PC-9 (cell line): ENCODE measurements at regions not wholly inside any gene's neighbourhood (a gene's known extent, or its start where the extent isn't known, plus 50 kb on each side); places are given as distances from the start of the nearest gene placed in this dataset.

Source experiments
- BruUV-seq: library from RNA; stranded (reverse); fragments of 400-500 nt; replicated peaks from 2 replicates; lab custom pipeline; 2021; lab: Mats Ljungman, UMichigan
- CTCF ChIA-PET: fragments of 300-600 bp; sonication (Branson Sonifier 250); formaldehyde crosslinking; loops from one replicate; lab custom pipeline; 2022; ENCODE audit warnings: antibody characterized with exemption; lab: Charles Lee
- POLR2A ChIA-PET: fragments of 300-600 bp; sonication (Branson Sonifier 250); formaldehyde crosslinking; loops from one replicate; lab custom pipeline; 2022; ENCODE audit warnings: antibody characterized with exemption; ENCODE audit not compliant: unreplicated experiment; lab: Charles Lee
- DNase-seq, 2 experiments: peaks; one replicate each; pipeline versions ENCODE4 v3.0.0 to v3.0.0-alpha.2; 2015 to 2022; ENCODE audit warnings: mixed read lengths in 1 of 2
- H2AFZ ChIP-seq: fragments of 200-600 bp; sonication (generic); 2 replicates; pipeline ENCODE4 v1.8.1; 2017; ENCODE audit warnings: antibody characterized with exemption
- H3F3A ChIP-seq: fragments of 200-600 bp; sonication (generic); 2 replicates; pipeline ENCODE4 v1.8.1; 2017; ENCODE audit warnings: antibody characterized with exemption, mild to moderate bottlenecking, low read depth; ENCODE audit not compliant: insufficient read depth
- H3K27ac ChIP-seq: fragments of 200-600 bp; sonication (generic); 2 replicates; pipeline ENCODE4 v1.6.1; 2016; ENCODE audit warnings: mixed run types
- H3K27me3 ChIP-seq: fragments of 200-600 bp; sonication (generic); 2 replicates; pipeline ENCODE4 v1.6.1; 2016; ENCODE audit warnings: low read depth, mixed run types; ENCODE audit not compliant: insufficient read depth
- H3K36me3 ChIP-seq: fragments of 200-600 bp; sonication (generic); 2 replicates; pipeline ENCODE4 v1.6.1; 2016; ENCODE audit warnings: low read depth, mixed run types
- H3K4me1 ChIP-seq: fragments of 200-600 bp; sonication (generic); replicated peaks from 2 replicates; pipeline ENCODE4 v1.6.1; 2016; ENCODE audit warnings: mixed run types; ENCODE audit not compliant: insufficient read depth
- H3K4me2 ChIP-seq: fragments of 200-600 bp; sonication (generic); 2 replicates; pipeline ENCODE4 v1.6.1; 2017; ENCODE audit warnings: mixed run types
- H3K4me3 ChIP-seq: fragments of 200-600 bp; sonication (generic); 2 replicates; pipeline ENCODE4 v1.6.1; 2016; ENCODE audit warnings: mixed run types
- H3K79me2 ChIP-seq: fragments of 200-600 bp; sonication (generic); 2 replicates; pipeline ENCODE4 v1.6.1; 2017; ENCODE audit warnings: low read depth, mixed run types
- H3K9me2 ChIP-seq: fragments of 200-600 bp; sonication (generic); 2 replicates; pipeline ENCODE4 v1.8.1; 2017; ENCODE audit warnings: mild to moderate bottlenecking; ENCODE audit not compliant: insufficient read depth
- H3K9me3 ChIP-seq: fragments of 200-600 bp; sonication (generic); 2 replicates; pipeline ENCODE4 v1.8.1; 2016; ENCODE audit warnings: low read depth; ENCODE audit not compliant: insufficient read depth
- H4K20me1 ChIP-seq: fragments of 200-600 bp; sonication (generic); 2 replicates; pipeline ENCODE4 v1.8.1; 2017; ENCODE audit not compliant: insufficient read depth
- CTCF ChIP-seq: fragments of 200-600 bp; sonication (generic); conservative IDR thresholded peaks from 2 replicates; pipeline ENCODE4 v1.6.1; 2017; ENCODE audit warnings: mixed run types, antibody characterized with exemption, mild to moderate bottlenecking, moderate library complexity
- EZH2 ChIP-seq: fragments of 200-600 bp; sonication (generic); IDR thresholded peaks from 2 replicates; pipeline ENCODE4 v1.8.0; 2017; ENCODE audit warnings: antibody characterized with exemption, low read depth
- intact Hi-C: fragments of 100-400 bp; cut with micrococcal nuclease; formaldehyde crosslinking; loops from one replicate; pipeline ENCODE4 v1.10.0; 2022; ENCODE audit not compliant: unreplicated experiment

- BruUV-seq: no TSS peak
- H4K20me1 ChIP-seq: no peaks in the 10 kb centered on the region
- H3K79me2 ChIP-seq: no peaks in the 10 kb centered on the region
- peaks cover 9% of the 10 kb centered on the region for H3K4me1 ChIP-seq
- H2AFZ ChIP-seq: peak overlapping the region; percentile 48; the same call in 1 of the 2 replicates
- ChIA-PET POLR2A (no interaction called here), CTCF (no interaction called here)
- H3K4me2 ChIP-seq: no peak overlapping the region
- no peaks in the 10 kb centered on the region for H3K9me2 ChIP-seq
- no peak overlapping the region for H3K4me3 ChIP-seq
- H3F3A ChIP-seq: no peaks in the 10 kb centered on the region
- peaks cover 25% of the 10 kb centered on the region for H3K9me3 ChIP-seq
- DNase-seq: no peak
- H3K36me3 ChIP-seq: no peaks in the 10 kb centered on the region
- TF ChIP-seq EZH2 (no peak), CTCF (no peak)
- no peak overlapping the region for H3K27ac ChIP-seq
- intact Hi-C loops: no loop called here
- H3K27me3 ChIP-seq: no peaks in the 10 kb centered on the region
Measured at GRCh38 chr2:226585130-226585561, 214.5 kb downstream of the IRS1 start.

GRCh38 chr2:226584518-226585055 is 215.0 kb downstream of the IRS1 start:
- intact Hi-C loops: loop anchor here (5.0 kb wide), 3 partner anchors 107 to 172 kb away; no protein-coding TSS in a partner anchor
- CTCF ChIA-PET: no interaction called here
- Histone ChIP-seq H3K27ac (no peak overlapping the region), H2AFZ (no peak overlapping the region), H3K9me3 (peaks cover 24% of the 10 kb centered on the region), H3K79me2 (no peaks in the 10 kb centered on the region), H3K27me3 (no peaks in the 10 kb centered on the region), H4K20me1 (no peaks in the 10 kb centered on the region), H3F3A (0 out of 2 replicates have a peak, but pooled peaks cover 2% of the 10 kb centered on the region), H3K4me3 (no peak overlapping the region), H3K4me1 (peaks cover 11% of the 10 kb centered on the region), H3K36me3 (0 out of 2 replicates have a peak, but pooled peaks cover 3% of the 10 kb centered on the region), H3K9me2 (no peaks in the 10 kb centered on the region), H3K4me2 (no peak overlapping the region)
- no TSS peak for BruUV-seq
- no peak for DNase-seq
- TF ChIP-seq CTCF (no peak), EZH2 (no peak)
- POLR2A ChIA-PET: no interaction called here

- Histone ChIP-seq H3K4me1 (peaks cover 19% of the 10 kb centered on the region), H3K27me3 (no peaks in the 10 kb centered on the region), H3K27ac (peak overlapping the region; percentile 31; the same call in 1 of the 2 replicates), H3K9me3 (peaks cover 27% of the 10 kb centered on the region), H3K9me2 (no peaks in the 10 kb centered on the region), H3K79me2 (no peaks in the 10 kb centered on the region), H3K36me3 (0 out of 2 replicates have a peak, but pooled peaks cover 5% of the 10 kb centered on the region), H2AFZ (no peak overlapping the region), H3K4me3 (no peak overlapping the region), H4K20me1 (no peaks in the 10 kb centered on the region), H3K4me2 (peak overlapping the region; percentile 31; the same call in 1 of the 2 replicates), H3F3A (0 out of 2 replicates have a peak, but pooled peaks cover 6% of the 10 kb centered on the region)
- POLR2A ChIA-PET: no interaction called here
- BruUV-seq: no TSS peak
- DNase-seq: peak in 1 of 2 experiments; percentile 83
- TF ChIP-seq CTCF (no peak), EZH2 (no peak)
- CTCF ChIA-PET: interaction anchor here (0.6 kb wide), 1 partner anchor 425 kb away, joined by 8 read pairs; no protein-coding TSS in a partner anchor
- intact Hi-C loops: loop anchor here (2.0 to 5.0 kb wide), 5 partner anchors 79 to 211 kb away; no protein-coding TSS in a partner anchor
Measured at GRCh38 chr2:226583715-226584114, 215.9 kb downstream of the IRS1 start.
